HT1080 (cell line): ENCODE measurements at regions not wholly inside any gene's neighbourhood (a gene's known extent, or its start where the extent isn't known, plus 50 kb on each side); places are given as distances from the start of the nearest gene placed in this dataset.

Experiments used
- DNase-seq: peaks from one replicate; pipeline ENCODE4 v3.0.0-alpha.2; 2015; ENCODE audit warnings: low read depth

- DNase-seq: no peak
These were observed 154.7 kb downstream of the KTN1 start for GRCh38 chr14:55734731-55735130.

- no peak for DNase-seq
These were observed 160.1 kb downstream of the KTN1 start for GRCh38 chr14:55739967-55740648.

DNA sequence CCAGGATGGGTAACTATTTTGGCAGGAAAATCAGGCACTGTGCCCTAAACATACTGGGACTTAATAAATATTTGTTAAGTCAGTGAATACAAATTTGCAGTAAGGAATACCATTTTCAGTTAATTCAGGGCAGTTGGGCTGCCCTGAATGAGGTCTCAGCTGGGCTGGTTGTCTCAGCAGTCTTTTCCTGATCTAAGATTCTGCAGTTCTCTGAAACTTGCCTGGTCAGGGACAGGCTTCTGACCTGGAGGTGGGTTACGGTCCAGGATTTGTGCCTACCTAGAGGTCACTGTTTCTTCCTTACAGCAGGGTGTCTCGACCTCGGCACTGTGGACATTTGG is 160.6 kb downstream of the KTN1 start:
- DNase-seq: no peak

- DNase-seq: no peak
These were observed 161.2 kb downstream of the KTN1 start for GRCh38 chr14:55741240-55741639.

DNA sequence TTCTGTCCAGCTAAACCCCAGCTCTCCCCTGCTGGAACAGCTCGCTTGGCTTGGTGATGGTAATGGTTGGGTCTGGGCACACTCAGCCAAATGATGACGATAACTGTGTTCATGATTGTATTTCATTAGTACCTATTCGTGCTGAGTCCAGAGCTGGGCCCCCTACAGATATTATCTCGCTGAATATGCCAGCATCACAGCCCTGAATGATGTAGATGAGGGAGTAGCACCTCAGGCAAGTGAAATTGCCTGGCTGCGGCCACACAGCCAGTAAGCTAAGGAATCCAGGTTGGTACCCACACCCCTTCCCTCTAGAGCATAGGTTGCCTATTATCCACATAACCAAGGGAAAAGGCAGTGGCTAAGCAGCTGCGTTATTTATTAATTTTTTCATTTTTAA is 163.5 kb downstream of the KTN1 start:
- DNase-seq: no peak

DNA sequence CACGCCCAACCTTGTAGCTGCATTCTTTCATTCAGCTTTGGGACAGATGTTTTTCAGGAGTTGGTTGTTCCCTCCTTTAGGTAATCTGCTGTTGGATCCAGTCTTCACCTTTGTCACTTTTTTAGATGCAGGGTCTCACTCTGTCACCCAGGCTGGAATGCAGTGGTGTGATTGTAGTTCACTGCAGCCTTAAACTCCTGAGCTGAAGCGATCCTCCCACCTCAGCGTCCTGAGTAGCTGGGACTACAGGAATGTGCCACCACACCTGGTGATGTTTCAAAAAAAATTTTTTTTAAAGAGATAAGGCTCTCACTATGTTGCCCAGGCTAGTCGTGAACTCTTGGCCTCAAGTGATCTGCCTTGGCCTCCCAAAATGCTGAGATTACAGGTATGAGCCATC is 164.3 kb downstream of the KTN1 start:
- DNase-seq: no peak

- DNase-seq: no peak
These were observed 165.9 kb downstream of the KTN1 start for GRCh38 chr14:55745906-55746305.

- DNase-seq: no peak
These were observed 166.6 kb downstream of the KTN1 start for GRCh38 chr14:55746558-55746957.

GRCh38 chr14:55747186-55747585 is 167.2 kb downstream of the KTN1 start:
- DNase-seq: no peak

DNA sequence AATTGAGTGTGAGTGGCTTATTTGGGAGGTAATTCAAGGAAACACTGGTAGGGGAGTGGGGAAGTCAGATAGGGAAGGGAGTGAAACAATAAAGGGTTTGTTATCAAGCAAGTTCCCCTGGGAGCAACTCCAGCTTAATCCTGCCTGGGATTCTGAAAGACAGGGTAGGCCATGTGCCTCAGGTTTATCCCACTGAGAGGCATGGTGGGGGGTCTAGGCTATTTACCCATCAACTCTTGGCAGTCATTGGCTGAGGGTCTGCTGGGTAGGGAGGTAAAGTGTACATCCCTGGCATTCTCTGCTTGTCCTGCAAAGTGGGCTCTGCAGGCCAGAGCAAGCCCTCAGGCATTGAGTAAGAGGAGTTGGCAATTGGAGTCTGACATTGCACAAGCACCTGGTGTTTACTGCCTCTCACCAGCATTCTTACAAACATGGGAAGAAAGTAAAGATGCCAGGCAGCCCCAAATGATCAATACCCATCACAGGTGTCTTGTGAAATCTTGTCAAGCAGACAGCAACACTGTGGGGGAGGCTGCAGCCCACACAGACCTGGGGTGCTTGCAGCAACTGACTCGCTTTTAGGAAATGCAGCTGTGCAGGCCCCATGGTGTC is 169.3 kb downstream of the KTN1 start:
- no peak for DNase-seq

DNA sequence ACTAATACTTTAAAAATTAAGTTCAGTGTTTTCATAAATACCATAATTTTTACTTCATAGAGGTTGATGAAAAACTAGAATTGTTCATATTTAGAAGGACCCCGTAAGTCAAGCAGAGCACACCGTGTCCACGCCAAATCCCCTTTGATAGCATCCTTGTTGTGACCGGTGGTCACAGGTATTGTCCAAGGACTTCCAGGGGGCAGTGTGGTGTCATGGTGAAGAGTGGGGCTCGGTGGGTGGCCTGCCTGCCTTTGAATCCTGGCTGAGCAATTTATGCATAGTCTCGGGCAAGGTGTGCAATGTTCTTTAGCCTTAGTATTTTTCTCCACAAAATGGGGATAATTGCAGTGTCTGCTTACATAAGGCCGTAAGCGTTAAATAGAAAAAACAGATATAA is 169.9 kb downstream of the KTN1 start:
- DNase-seq: no peak

DNA sequence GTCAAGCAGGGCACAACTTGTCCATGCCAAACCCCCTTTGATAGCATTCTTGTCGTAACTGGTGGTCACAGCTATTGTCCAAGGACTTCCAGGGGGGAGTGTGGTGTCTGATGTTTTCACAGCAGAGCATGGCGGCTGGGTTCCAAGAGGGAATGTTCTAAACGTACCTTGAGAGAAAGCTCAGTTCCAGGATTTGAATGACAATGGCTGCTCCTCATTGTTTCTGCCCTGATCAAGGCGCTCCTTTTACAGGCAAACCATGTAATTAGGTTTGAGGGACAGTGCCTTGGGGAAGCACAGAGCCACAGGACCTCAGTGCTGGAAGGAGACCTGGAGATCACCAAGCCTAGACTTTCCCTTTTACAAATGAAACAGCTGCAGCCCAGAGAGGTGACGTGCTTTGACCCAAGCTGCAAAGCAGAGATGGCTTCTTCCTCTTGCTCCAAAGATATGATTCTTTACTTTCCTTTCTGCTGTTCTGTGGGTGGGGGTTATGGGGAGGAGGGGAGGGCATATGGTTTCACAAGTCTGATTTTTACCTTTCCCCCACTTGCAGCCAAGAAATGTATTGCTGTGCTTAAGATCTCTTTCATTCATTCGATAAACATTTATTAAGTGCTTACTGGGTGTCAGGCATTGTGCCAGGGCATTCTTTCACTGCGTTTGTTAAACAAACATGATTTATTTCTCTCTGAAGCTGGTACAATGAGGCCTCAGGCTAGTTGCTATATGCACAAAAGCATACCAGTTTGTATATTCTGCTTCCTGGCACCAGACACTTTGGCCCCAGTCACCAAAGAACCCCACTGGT is 172.8 kb downstream of the KTN1 start:
- DNase-seq: no peak

- DNase-seq: no peak
These were observed 174.5 kb downstream of the KTN1 start for GRCh38 chr14:55754471-55754870.

DNA sequence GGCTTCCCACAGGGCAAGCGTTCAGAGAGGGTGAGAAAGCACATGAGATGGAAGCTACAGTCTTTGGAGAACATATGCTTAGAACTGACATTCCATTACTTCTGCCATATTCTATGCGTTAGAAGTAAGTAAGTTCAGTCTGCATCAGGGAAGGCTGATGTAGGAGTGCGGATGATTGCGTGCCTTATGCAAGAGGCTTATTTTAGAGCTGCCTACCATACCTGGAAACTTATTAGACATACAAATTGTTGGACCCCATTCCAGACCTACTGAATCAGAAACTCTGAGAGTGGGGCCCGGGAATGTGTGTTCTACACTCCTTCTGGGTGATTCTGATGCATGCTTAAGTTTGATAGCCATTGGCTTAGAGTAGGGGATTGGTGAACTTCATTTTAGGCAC is 174.9 kb downstream of the KTN1 start:
- no peak for DNase-seq

GRCh38 chr14:55756078-55756477 is 176.1 kb downstream of the KTN1 start:
- DNase-seq: no peak

GRCh38 chr14:55756557-55756956 is 176.6 kb downstream of the KTN1 start:
- DNase-seq: no peak

DNA sequence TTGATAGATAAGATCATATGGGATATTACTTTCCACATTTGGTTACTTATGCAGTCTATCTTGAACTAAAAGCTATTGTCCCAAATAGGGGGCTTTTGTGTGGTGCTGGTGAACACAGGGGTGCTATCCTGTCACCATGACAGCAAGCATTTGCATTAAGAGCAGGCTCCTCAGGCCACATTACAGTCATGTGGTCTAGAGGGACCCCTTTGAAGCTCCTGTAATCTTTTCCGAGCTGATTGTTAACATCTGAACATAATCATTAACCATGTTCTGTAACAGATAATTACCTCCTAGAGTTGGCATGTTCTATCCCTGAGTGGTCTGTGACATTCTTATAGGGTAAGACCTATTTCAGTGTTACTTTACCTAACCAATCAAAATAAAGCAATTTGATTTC is 178.8 kb downstream of the KTN1 start:
- no peak for DNase-seq

DNA sequence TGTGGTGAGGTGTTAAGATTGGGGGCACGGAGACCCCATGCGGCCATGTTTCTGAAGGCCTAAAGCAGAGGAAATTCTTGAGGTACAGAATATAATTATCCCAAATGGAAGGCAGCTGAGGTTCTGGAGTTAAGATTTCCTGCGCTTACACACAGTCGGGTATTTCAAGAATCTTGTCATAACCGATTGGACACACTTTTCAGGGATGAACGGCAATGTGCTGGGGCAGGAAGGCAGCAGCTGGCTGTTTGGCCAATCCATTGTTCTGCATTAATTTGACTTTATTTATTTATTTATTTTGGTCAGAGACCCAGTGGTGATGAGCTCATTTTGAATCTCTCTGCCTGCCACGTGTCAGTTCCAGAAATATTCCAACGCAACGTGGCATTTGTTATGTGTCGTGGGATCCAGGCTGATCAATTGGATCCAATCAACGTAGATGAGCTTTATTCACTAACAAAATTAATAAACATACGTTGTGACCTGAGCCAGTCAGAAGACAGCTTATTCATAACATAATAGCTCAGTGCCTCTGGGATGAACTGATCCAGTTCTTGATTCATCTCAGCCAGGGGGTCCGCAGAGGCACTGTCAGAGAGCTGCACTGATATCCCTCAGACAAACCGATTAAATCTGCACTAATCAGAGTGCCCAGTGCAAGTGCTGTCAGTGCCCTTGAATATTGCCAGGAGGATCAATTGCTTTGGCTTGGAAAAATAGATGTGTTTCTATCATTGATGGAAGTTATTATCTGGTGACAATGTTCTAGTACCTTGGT is 181.0 kb downstream of the KTN1 start:
- no peak for DNase-seq

GRCh38 chr14:55761651-55762050 is 181.6 kb downstream of the KTN1 start:
- no peak for DNase-seq

GRCh38 chr14:55762595-55763232 is 182.7 kb downstream of the KTN1 start:
- no peak for DNase-seq

DNA sequence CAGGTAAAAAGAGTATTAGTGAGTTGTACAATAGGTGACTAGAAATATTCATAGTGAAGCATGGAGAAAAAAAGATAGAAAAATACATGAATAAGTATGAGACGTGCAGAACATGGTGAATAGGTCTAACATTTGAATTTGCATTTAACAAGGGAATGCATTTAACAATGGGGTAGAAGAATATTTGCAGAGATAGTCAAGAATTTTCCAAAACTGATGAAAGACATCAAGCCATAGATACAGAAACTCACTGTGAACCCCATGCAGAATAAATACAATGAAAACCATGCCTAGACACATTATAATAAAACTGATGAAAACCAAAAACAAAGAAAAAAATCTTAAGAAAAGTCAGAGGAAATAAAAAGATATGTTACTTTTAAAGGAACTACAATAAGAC is 184.8 kb downstream of the KTN1 start:
- no peak for DNase-seq

GRCh38 chr14:55766071-55766470 is 186.1 kb downstream of the KTN1 start:
- DNase-seq: no peak
